AG04449 (cell line): ENCODE measurements at regions not wholly inside any gene's neighbourhood (a gene's known extent, or its start where the extent isn't known, plus 50 kb on each side); places are given as distances from the start of the nearest gene placed in this dataset.

Experiments used
- CTCF ChIA-PET: fragments of 350-600 bp; formaldehyde crosslinking; extraction: SDS; loops from one replicate; lab custom pipeline; 2021; ENCODE audit warnings: antibody characterized with exemption; lab: Yijun Ruan, JAX
- POLR2A ChIA-PET: fragments of 400-600, 350-600 bp; formaldehyde crosslinking; extraction: SDS; loops from one replicate; lab custom pipeline; 2020; ENCODE audit warnings: antibody characterized with exemption, inconsistent platforms; lab: Yijun Ruan, JAX
- DNase-seq: peaks from one replicate; pipeline ENCODE4 v3.0.0-alpha.2; 2010; ENCODE audit warnings: low read depth, low spot score
- H3K4me3 ChIP-seq: 2 replicates; pipeline ENCODE4 v1.5.1; 2011; ENCODE audit warnings: low read depth, mild to moderate bottlenecking, control low read depth, low read length
- CTCF ChIP-seq: IDR thresholded peaks from one replicate; pipeline ENCODE4 v1.5.1; 2011; ENCODE audit warnings: mild to moderate bottlenecking, moderate library complexity, low read length, control low read depth, inconsistent platforms; ENCODE audit not compliant: insufficient read depth; ENCODE audit errors: missing control alignments

GRCh38 chr17:15157051-15157450, 108.1 kb downstream of the PMP22 start:
- no peak overlapping the region for H3K4me3 ChIP-seq
- no peak for DNase-seq
- CTCF ChIA-PET = interaction anchor here (1.0 to 5.1 kb wide), 18 partner anchors 10 to 861 kb away, joined by 3 to 42 read pairs (median 6); partner anchors contain the start of gene HS3ST3B1
- TF ChIP-seq CTCF = no peak
- POLR2A ChIA-PET = interaction anchor here (0.6 to 2.2 kb wide), 2 partner anchors 339 to 856 kb away, joined by 3 to 7 read pairs; partner anchors contain the start of gene HS3ST3B1

- POLR2A ChIA-PET = no interaction called here
- CTCF ChIA-PET = interaction anchor here (0.8 to 5.1 kb wide), 8 partner anchors 13 to 851 kb away, joined by 3 to 42 read pairs (median 4); no protein-coding TSS in a partner anchor
- H3K4me3 ChIP-seq = no peak overlapping the region
- no peak for TF ChIP-seq CTCF
- no peak for DNase-seq
These were observed 110.5 kb downstream of the PMP22 start for GRCh38 chr17:15154618-15155017.

GRCh38 chr17:15145621-15146020, 119.5 kb downstream of the PMP22 start:
- no peak for DNase-seq
- no peak for TF ChIP-seq CTCF
- H3K4me3 ChIP-seq = no peak overlapping the region
- ChIA-PET POLR2A (no interaction called here), CTCF (interaction anchor here (1.0 kb wide), 1 partner anchor 11 kb away, joined by 3 read pairs; no protein-coding TSS in a partner anchor)

GRCh38 chr17:15143524-15143923, 121.6 kb downstream of the PMP22 start:
- POLR2A ChIA-PET = no interaction called here
- CTCF ChIA-PET = no interaction called here
- no peak for DNase-seq
- no peak for TF ChIP-seq CTCF
- H3K4me3 ChIP-seq = no peak overlapping the region

- ChIA-PET CTCF (no interaction called here), POLR2A (no interaction called here)
- no peak overlapping the region for H3K4me3 ChIP-seq
- TF ChIP-seq CTCF = no peak
- no peak for DNase-seq
These were observed 130.8 kb downstream of the PMP22 start for GRCh38 chr17:15134363-15134762.

GRCh38 chr17:15133826-15134225, 131.3 kb downstream of the PMP22 start:
- TF ChIP-seq CTCF = no peak
- POLR2A ChIA-PET = no interaction called here

More at GRCh38 chr17:15133826-15134225, 131.3 kb downstream of the PMP22 start:
- DNase-seq = no peak
- H3K4me3 ChIP-seq = no peak overlapping the region
- CTCF ChIA-PET = no interaction called here
